Lung (tissue), 11 donors: ENCODE measurements at regions not wholly inside any gene's neighbourhood (a gene's known extent, or its start where the extent isn't known, plus 50 kb on each side); places are given as distances from the start of the nearest gene placed in this dataset.

Source experiments
- ATAC-seq: fragments of 200-7000 bp; cut with Tn5 transposase; one replicate; pipeline ENCODE4 v1.9.1; 2020; ENCODE audit warnings: moderate number of reproducible peaks; ENCODE audit not compliant: insufficient read depth, low FRiP score
- DNase-seq, 3 donors: peaks; one replicate each; pipeline ENCODE4 v3.0.0-alpha.2; 2013 to 2017
- H3K27ac ChIP-seq, 2 donors: one replicate each; pipeline ENCODE4 v1.5.1; 2013; ENCODE audit warnings: mild to moderate bottlenecking in 2 of 2, moderate library complexity in 2 of 2, control low read depth in 1 of 2, inconsistent platforms in 1 of 2, low read depth in 1 of 2, low read length in 1 of 2
- H3K27me3 ChIP-seq, 3 donors: one replicate each; pipeline ENCODE4 v1.5.1; 2013; ENCODE audit warnings: low read length in 2 of 3; ENCODE audit not compliant: control insufficient read depth in 3 of 3, insufficient read depth in 3 of 3
- H3K36me3 ChIP-seq, 4 donors: one replicate each; pipeline ENCODE4 v1.5.1; 2013; ENCODE audit warnings: low read length in 4 of 4, mild to moderate bottlenecking in 1 of 4, moderate library complexity in 1 of 4; ENCODE audit not compliant: control insufficient read depth in 4 of 4, insufficient read depth in 4 of 4
- H3K4me1 ChIP-seq, 5 donors: one replicate each; pipeline ENCODE4 v1.5.1; 2013; ENCODE audit warnings: low read length in 5 of 5, mild to moderate bottlenecking in 2 of 5, moderate library complexity in 1 of 5; ENCODE audit not compliant: control insufficient read depth in 5 of 5, insufficient read depth in 5 of 5
- H3K4me3 ChIP-seq: one replicate; pipeline ENCODE4 v1.5.1; 2013; ENCODE audit warnings: mild to moderate bottlenecking, control low read depth, moderate library complexity
- H3K9ac ChIP-seq, 2 donors: one replicate each; pipeline ENCODE4 v1.5.1; 2013; ENCODE audit warnings: low read length in 2 of 2, control low read depth in 1 of 2; ENCODE audit not compliant: insufficient read depth in 1 of 2
- H3K9me3 ChIP-seq, 4 donors: one replicate each; pipeline ENCODE4 v1.5.1; 2013; ENCODE audit warnings: low read length in 3 of 4, mild to moderate bottlenecking in 1 of 4, moderate library complexity in 1 of 4; ENCODE audit not compliant: control insufficient read depth in 4 of 4, insufficient read depth in 3 of 4
- WGBS, 2 donors: extraction: QIAGEN DNeasy Blood & Tissue Kit; methylation state at CpG; one replicate each; pipeline ENCODE4 v1.1.7; 2013; 5-methylcytosine and 5-hydroxymethylcytosine counted together
- TF ChIP-seq, protein P1 (sequence below): IDR thresholded peaks from 2 replicates; pipeline ENCODE4 v1.5.1; 2012; ENCODE audit warnings: mild to moderate bottlenecking; ENCODE audit errors: control extremely low read depth, extremely low read depth
- donor health status: control.
- donor health status: control.
- donor health status: Bipolar disorder and iron deficiency.
- donor health status: healthy.
- donor health status: DM: yes; HTN: yes; CAD: no.

DNA sequence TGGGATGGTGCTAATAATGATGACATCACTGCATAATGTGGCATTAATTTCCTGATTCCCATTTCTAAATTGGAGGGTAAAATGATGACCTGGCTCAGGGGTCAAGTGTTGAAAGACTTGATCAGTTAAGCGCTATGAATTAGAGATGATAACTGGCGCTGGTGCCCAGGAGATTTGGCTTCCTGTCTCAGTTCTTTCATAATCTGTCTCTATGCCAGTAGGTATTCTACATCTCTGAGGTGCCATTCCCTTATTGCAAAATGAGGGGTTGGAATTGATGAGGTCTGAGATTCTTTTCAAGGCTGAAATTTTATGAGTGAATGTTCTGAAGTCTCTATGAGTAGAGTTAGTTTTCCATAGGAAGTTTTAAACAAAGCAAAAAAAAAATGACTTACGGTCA is 1715.1 kb upstream of the WWC1 start:
- H3K36me3 ChIP-seq, result no peaks in the 10 kb centered on the region
- H3K27me3 ChIP-seq, result no peaks in the 10 kb centered on the region
- TF ChIP-seq, protein P1, sequence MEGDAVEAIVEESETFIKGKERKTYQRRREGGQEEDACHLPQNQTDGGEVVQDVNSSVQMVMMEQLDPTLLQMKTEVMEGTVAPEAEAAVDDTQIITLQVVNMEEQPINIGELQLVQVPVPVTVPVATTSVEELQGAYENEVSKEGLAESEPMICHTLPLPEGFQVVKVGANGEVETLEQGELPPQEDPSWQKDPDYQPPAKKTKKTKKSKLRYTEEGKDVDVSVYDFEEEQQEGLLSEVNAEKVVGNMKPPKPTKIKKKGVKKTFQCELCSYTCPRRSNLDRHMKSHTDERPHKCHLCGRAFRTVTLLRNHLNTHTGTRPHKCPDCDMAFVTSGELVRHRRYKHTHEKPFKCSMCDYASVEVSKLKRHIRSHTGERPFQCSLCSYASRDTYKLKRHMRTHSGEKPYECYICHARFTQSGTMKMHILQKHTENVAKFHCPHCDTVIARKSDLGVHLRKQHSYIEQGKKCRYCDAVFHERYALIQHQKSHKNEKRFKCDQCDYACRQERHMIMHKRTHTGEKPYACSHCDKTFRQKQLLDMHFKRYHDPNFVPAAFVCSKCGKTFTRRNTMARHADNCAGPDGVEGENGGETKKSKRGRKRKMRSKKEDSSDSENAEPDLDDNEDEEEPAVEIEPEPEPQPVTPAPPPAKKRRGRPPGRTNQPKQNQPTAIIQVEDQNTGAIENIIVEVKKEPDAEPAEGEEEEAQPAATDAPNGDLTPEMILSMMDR, result no peak
- peaks cover 0 to 2% (median 0%) of the 10 kb centered on the region in 4 donors for H3K9me3 ChIP-seq
- no peak overlapping the region for H3K9ac ChIP-seq
- ATAC-seq (no peak), DNase-seq (no peak)
- H3K27ac ChIP-seq, result no peak overlapping the region
- H3K4me3 ChIP-seq, result no peak overlapping the region
- WGBS, 2 donors, result 87 to 88% methylated on average over 3 of the region's 3 CpGs
- no peaks in the 10 kb centered on the region for H3K4me1 ChIP-seq

DNA sequence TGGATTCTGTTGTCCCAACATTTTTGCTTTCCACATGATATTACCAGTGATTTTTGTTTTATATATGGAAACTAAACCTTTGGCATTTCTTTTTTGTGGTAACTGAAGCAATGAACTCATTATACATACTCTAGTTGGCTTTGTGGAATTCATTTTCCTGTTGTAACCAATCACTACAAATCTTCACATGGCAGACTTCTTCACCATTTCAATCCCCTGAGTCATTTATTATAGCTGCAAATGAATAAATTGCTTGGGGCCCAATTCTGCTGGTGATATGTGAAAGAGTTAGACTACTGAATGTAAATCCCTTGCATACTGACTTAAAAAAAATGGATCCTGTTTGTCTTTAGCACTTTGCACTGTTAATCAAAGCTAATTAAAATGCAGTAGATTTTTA is 1709.6 kb upstream of the WWC1 start:
- TF ChIP-seq, protein P1, result no peak
- no peak overlapping the region for H3K9ac ChIP-seq
- DNase-seq, result no peak
- no peak for ATAC-seq
- H3K36me3 ChIP-seq, result no peaks in the 10 kb centered on the region
- no peaks in the 10 kb centered on the region for H3K4me1 ChIP-seq
- H3K9me3 ChIP-seq, result no peaks in the 10 kb centered on the region
- H3K27me3 ChIP-seq, result no peaks in the 10 kb centered on the region
- H3K4me3 ChIP-seq, result no peak overlapping the region
- H3K27ac ChIP-seq, result no peak overlapping the region

DNA sequence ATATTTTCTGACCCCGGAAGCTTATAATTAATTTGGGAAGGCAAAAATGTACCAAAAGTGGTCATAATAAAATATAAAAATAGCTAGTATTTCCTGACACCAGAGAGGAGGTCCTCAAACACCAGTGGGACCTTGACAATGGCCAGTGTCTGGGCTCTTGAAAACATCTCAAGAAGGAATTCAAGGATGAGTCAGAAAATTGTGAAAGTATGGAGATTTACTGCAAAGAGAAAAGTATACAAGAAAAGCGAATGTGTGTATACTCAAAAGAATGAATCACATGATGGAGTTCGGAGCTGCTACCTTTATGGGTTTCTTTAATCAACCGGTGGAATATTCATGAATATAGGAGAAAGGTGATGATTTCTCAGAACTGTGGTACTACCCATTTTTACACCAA is 1709.0 kb upstream of the WWC1 start:
- H3K9ac ChIP-seq, result no peak overlapping the region
- H3K27me3 ChIP-seq, result no peaks in the 10 kb centered on the region
- H3K9me3 ChIP-seq, result no peaks in the 10 kb centered on the region
- ATAC-seq (no peak), DNase-seq (no peak)
- WGBS, 2 donors, result 91 to 92% methylated on average over 4 of the region's 4 CpGs
- H3K4me1 ChIP-seq, result no peaks in the 10 kb centered on the region
- H3K4me3 ChIP-seq, result no peak overlapping the region
- H3K27ac ChIP-seq, result no peak overlapping the region
- TF ChIP-seq, protein P1, result no peak
- no peaks in the 10 kb centered on the region for H3K36me3 ChIP-seq

DNA sequence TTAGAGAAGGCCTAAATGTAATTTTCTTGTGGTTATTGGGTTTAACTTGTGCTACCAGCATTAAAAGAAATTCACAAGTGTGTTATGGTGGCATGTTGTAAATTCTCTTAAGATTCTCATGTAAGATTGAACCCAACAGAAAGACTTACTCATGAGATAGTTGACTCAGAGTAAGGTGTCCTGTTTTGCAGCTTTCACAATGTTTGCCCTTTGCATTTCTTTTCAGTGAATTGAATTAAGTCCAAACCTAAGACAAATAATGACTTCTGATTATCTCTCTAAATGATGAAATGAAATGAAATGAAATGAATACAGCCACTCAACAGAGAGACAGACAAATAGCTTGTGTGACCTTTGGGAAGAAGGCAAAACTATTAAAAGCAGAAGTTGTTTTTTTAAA is 1696.9 kb upstream of the WWC1 start:
- TF ChIP-seq, protein P1, result no peak
- Histone ChIP-seq H3K4me1 (no peaks in the 10 kb centered on the region), H3K27me3 (no peaks in the 10 kb centered on the region), H3K9ac (no peak overlapping the region), H3K4me3 (no peak overlapping the region), H3K9me3 (no peaks in the 10 kb centered on the region), H3K36me3 (no peaks in the 10 kb centered on the region), H3K27ac (no peak overlapping the region)
- DNase-seq (no peak), ATAC-seq (no peak)
